ENCODE measurements at regions not wholly inside any gene's neighbourhood (a gene's known extent, or its start where the extent isn't known, plus 50 kb on each side); places are given as distances from the start of the nearest gene placed in this dataset.

DNA sequence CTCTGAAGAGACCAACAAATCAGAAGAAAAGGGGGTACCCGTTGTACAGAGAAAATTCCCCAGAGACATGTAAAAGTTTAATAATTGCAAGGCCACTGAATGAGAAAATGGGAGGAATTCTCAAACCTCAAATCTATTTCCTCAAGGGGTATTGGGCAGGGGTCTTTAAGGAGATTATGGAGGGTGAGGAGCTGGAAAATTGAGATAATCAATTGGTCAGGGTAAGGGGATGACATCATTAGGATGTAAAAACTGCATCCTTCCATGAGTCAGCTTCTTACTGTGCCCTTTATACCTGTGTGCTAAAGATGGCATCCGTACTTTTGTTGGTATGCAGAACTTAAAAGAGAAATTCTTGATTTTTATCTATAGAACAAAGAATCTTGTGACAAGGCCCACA, 641.5 kb downstream of the LRFN5 start (continued):
- no peak for TF ChIP-seq HNF4G (IDR thresholded peaks at IDR 0.05; ENCODE audit: borderline replicate concordance, low read depth, low read length)
- no peak for TF ChIP-seq HNF4G (CRISPR knock-in tag; IDR thresholded peaks at IDR 0.05; ENCODE audit: borderline replicate concordance, low read depth)
- peak; percentile 93 for TF ChIP-seq ATF7 (IDR thresholded peaks at IDR 0.05)
- TF ChIP-seq ATF7 (CRISPR knock-in tag; IDR thresholded peaks at IDR 0.05) = no peak

DNA sequence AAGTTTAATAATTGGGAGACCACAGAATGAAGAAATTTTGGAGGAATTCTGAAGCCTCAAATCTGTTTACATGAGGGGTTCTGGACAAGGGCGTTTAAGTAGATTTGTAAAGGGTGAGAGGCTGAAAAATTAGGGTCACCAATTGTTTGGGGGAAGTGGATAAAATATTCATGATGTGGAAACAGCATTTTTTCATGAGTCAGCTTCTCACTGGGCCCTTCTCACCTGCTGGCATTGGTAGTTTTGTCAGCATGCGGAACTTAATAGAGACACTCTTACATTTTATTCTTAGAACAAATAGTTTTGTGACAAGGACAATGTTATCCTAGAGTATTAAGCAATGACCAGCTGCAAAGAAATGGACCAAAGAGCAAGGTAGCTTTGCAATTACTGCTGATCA, 634.4 kb downstream of the LRFN5 start:
- FAIRE-seq (no peak), ATAC-seq (no peak), DNase-seq (ENCODE audit: low spot score) (no peak)
- ChIA-PET POLR2A (no interaction called here), CTCF (ENCODE audit: low intra/inter-chr PET ratio, low total read pairs) (no interaction called here)
- Histone ChIP-seq H3K36me3 (replicated peaks in 1 of 2; ENCODE audit: control insufficient read depth in 1 of 2, insufficient read depth in 2 of 2, low read length in 2 of 2) (no peaks in the 10 kb centered on the region), H3K4me3 (replicated peaks in 1 of 3; ENCODE audit: insufficient read depth in 1 of 3, low read depth in 2 of 3, low read length in 3 of 3) (no peak overlapping the region), H3K9ac (ENCODE audit: insufficient read depth, low read depth, low read length) (no peak overlapping the region), H3K4me1 (ENCODE audit: insufficient read depth, low read length) (no peaks in the 10 kb centered on the region), H4K20me1 (ENCODE audit: insufficient read depth, low read length) (no peaks in the 10 kb centered on the region), H3K27me3 (ENCODE audit: control insufficient read depth in 1 of 2, insufficient read depth in 2 of 2, low read length in 2 of 2) (no peaks in the 10 kb centered on the region), H3K27ac (ENCODE audit: extremely low read length, insufficient read depth, low read length) (no peak overlapping the region), H3K4me2 (ENCODE audit: low read depth, low read length) (no peak overlapping the region), H3K9me3 (ENCODE audit: low read length) (peaks cover 89% of the 10 kb centered on the region), H2AFZ (ENCODE audit: low read length) (no peak overlapping the region), H3K79me2 (ENCODE audit: insufficient read depth, low read length) (no peaks in the 10 kb centered on the region)
- intact Hi-C loops (cut with micrococcal nuclease; ENCODE audit: unreplicated experiment) (no loop called here), in situ Hi-C loops (cut with HindIII; ENCODE audit: extremely low pct_ligation_motif_present, low pct_unique_long_range_greater_than_20kb) (no loop called here)
- BruUV-seq (replicated peaks) = no TSS peak
- 15% methylated on average over 2 of the region's 2 CpGs for WGBS (ENCODE audit: low lambda C conversion rate)
- TF ChIP-seq, protein P1, sequence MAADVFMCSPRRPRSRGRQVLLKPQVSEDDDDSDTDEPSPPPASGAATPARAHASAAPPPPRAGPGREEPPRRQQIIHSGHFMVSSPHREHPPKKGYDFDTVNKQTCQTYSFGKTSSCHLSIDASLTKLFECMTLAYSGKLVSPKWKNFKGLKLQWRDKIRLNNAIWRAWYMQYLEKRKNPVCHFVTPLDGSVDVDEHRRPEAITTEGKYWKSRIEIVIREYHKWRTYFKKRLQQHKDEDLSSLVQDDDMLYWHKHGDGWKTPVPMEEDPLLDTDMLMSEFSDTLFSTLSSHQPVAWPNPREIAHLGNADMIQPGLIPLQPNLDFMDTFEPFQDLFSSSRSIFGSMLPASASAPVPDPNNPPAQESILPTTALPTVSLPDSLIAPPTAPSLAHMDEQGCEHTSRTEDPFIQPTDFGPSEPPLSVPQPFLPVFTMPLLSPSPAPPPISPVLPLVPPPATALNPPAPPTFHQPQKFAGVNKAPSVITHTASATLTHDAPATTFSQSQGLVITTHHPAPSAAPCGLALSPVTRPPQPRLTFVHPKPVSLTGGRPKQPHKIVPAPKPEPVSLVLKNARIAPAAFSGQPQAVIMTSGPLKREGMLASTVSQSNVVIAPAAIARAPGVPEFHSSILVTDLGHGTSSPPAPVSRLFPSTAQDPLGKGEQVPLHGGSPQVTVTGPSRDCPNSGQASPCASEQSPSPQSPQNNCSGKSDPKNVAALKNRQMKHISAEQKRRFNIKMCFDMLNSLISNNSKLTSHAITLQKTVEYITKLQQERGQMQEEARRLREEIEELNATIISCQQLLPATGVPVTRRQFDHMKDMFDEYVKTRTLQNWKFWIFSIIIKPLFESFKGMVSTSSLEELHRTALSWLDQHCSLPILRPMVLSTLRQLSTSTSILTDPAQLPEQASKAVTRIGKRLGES (CRISPR knock-in tag; IDR thresholded peaks at IDR 0.05; ENCODE audit: borderline replicate concordance) = no peak
- TF ChIP-seq FOXM1 (CRISPR knock-in tag; IDR thresholded peaks at IDR 0.05) = no peak
- no peak for TF ChIP-seq FLYWCH1 (CRISPR knock-in tag; IDR thresholded peaks at IDR 0.05)
- TF ChIP-seq DMAP1 (CRISPR knock-in tag; IDR thresholded peaks at IDR 0.05) = no peak
- TF ChIP-seq SKI (IDR thresholded peaks at IDR 0.05; ENCODE audit: partially characterized antibody) = no peak
- TF ChIP-seq MAFF (IDR thresholded peaks at IDR 0.05; ENCODE audit: low read depth, low read length) = peak; percentile 59
- TF ChIP-seq MAFK (conservative IDR thresholded peaks at IDR 0.05 in 1 of 2, IDR thresholded peaks at IDR 0.05 in 1 of 2; ENCODE audit: low read length in 2 of 2) = peak; percentile 67 to 75
- TF ChIP-seq ZNF567 (CRISPR knock-in tag; IDR thresholded peaks at IDR 0.05; ENCODE audit: borderline replicate concordance) = no peak
- no peak for TF ChIP-seq ZSCAN12 (CRISPR knock-in tag; IDR thresholded peaks at IDR 0.05)
- TF ChIP-seq SMAD9 (CRISPR knock-in tag; IDR thresholded peaks at IDR 0.05) = no peak
